Neural crest cell (in vitro differentiated cells): ENCODE measurements at regions not wholly inside any gene's neighbourhood (a gene's known extent, or its start where the extent isn't known, plus 50 kb on each side); places are given as distances from the start of the nearest gene placed in this dataset.

Experiments used
- DNase-seq: peaks from one replicate; pipeline ENCODE4 v3.0.0; 2021; ENCODE audit warnings: low read depth, mixed read lengths, low spot score
- H3K27ac Mint-ChIP-seq: one replicate; pipeline ENCODE4 v1.8.0; 2021; ENCODE audit warnings: mild to moderate bottlenecking, mixed read lengths; ENCODE audit not compliant: unreplicated experiment
- H3K27me3 Mint-ChIP-seq: 2 replicates; pipeline ENCODE4 v1.8.0; 2021; ENCODE audit warnings: low read depth, mild to moderate bottlenecking, mixed read lengths
- H3K36me3 Mint-ChIP-seq: 2 replicates; pipeline ENCODE4 v1.8.0; 2021; ENCODE audit warnings: low read depth, mild to moderate bottlenecking, mixed read lengths
- H3K4me1 Mint-ChIP-seq: 2 replicates; pipeline ENCODE4 v1.8.0; 2021; ENCODE audit warnings: mixed read lengths
- H3K4me3 Mint-ChIP-seq: one replicate; pipeline ENCODE4 v1.8.0; 2021; ENCODE audit warnings: mild to moderate bottlenecking, mixed read lengths
- H3K9me3 Mint-ChIP-seq: 2 replicates; pipeline ENCODE4 v1.8.0; 2021; ENCODE audit warnings: mixed read lengths
- CTCF ChIP-seq: fragments of 200-600 bp; sonication (generic); conservative IDR thresholded peaks from 2 replicates; pipeline ENCODE4 v1.5.0; 2021; ENCODE audit warnings: antibody characterized with exemption, mild to moderate bottlenecking

- Mint-ChIP-seq H3K4me1 (no peaks in the 10 kb centered on the region), H3K27me3 (no peaks in the 10 kb centered on the region), H3K9me3 (peaks cover 9% of the 10 kb centered on the region), H3K36me3 (no peaks in the 10 kb centered on the region), H3K4me3 (no peak overlapping the region), H3K27ac (no peak overlapping the region)
- TF ChIP-seq CTCF, result peak; percentile 65
- DNase-seq, result peak; percentile 48
Observed at GRCh38 chr2:35428548-35428947, 927.0 kb upstream of the CRIM1 start.

DNA sequence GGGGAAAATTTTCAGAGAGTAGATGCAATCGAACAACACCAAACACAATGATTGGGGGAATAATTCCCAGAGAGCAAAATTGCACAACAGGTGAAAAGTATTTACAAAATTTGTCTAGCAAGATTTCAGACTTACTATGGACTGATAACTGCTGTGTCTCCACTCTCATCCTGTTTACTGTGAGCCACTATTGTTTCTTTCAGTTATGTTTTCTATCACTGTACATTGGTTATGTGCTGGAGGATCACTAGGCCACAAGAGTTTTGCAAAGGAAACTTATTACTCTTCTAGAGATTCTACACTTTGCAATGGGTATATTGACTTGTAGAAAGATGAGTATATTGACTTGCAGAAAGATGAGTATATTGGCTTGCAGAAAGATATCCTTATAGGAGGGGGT, 934.1 kb upstream of the CRIM1 start:
- H3K27ac Mint-ChIP-seq, result no peak overlapping the region
- no peak overlapping the region for H3K4me3 Mint-ChIP-seq
- no peaks in the 10 kb centered on the region for H3K4me1 Mint-ChIP-seq
- no peaks in the 10 kb centered on the region for H3K36me3 Mint-ChIP-seq
- TF ChIP-seq CTCF, result no peak
- peaks cover 11% of the 10 kb centered on the region for H3K9me3 Mint-ChIP-seq
- H3K27me3 Mint-ChIP-seq, result no peaks in the 10 kb centered on the region
- DNase-seq, result no peak

GRCh38 chr2:35417293-35417692, 938.3 kb upstream of the CRIM1 start:
- Mint-ChIP-seq H3K27ac (no peak overlapping the region), H3K4me1 (no peaks in the 10 kb centered on the region), H3K9me3 (no peaks in the 10 kb centered on the region), H3K4me3 (no peak overlapping the region), H3K36me3 (no peaks in the 10 kb centered on the region), H3K27me3 (no peaks in the 10 kb centered on the region)
- no peak for DNase-seq
- TF ChIP-seq CTCF, result no peak

- Mint-ChIP-seq H3K4me1 (no peaks in the 10 kb centered on the region), H3K27ac (no peak overlapping the region), H3K27me3 (no peaks in the 10 kb centered on the region), H3K36me3 (no peaks in the 10 kb centered on the region), H3K9me3 (no peaks in the 10 kb centered on the region), H3K4me3 (no peak overlapping the region)
- TF ChIP-seq CTCF, result no peak
- DNase-seq, result no peak
Observed at GRCh38 chr2:35416391-35417140, 939.0 kb upstream of the CRIM1 start.

DNA sequence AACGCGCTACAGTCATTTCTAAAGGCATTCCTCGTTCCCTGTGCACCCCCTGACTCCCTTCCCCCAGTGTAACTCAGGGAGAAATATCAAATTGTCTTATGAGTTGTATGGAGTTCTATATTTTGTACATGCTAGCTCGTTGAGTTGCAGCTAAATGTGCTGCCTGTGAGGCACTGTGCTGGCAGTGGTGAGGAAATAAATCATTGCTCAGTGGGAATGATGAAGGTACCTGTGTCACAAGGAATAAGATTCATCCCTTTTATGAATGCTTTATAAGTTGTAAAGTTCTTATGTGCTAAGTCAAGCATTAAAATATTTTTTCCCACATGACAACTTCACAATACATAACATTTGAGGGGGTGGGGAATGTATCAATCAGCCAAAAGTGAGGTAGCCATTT, 939.6 kb upstream of the CRIM1 start:
- H3K36me3 Mint-ChIP-seq, result no peaks in the 10 kb centered on the region
- H3K27ac Mint-ChIP-seq, result no peak overlapping the region
- no peak for TF ChIP-seq CTCF
- no peak for DNase-seq
- no peak overlapping the region for H3K4me3 Mint-ChIP-seq
- H3K9me3 Mint-ChIP-seq, result no peaks in the 10 kb centered on the region
- H3K4me1 Mint-ChIP-seq, result no peaks in the 10 kb centered on the region
- no peaks in the 10 kb centered on the region for H3K27me3 Mint-ChIP-seq
